Hepatocyte (in vitro differentiated cells): ENCODE measurements at regions not wholly inside any gene's neighbourhood (a gene's known extent, or its start where the extent isn't known, plus 50 kb on each side); places are given as distances from the start of the nearest gene placed in this dataset.

Experiments used
- CTCF ChIP-seq: fragments of 200-600 bp; sonication (generic); IDR thresholded peaks from 2 replicates; pipeline ENCODE4 v1.5.1; 2016; ENCODE audit warnings: antibody characterized with exemption, mild to moderate bottlenecking; ENCODE audit not compliant: poor library complexity
- EZH2 ChIP-seq: fragments of 200-600 bp; sonication (generic); IDR thresholded peaks from 2 replicates; pipeline ENCODE4 v1.6.1; 2016; ENCODE audit warnings: antibody characterized with exemption, mild to moderate bottlenecking, borderline replicate concordance
- EZH2phosphoT487 ChIP-seq: fragments of 200-600 bp; sonication (generic); IDR thresholded peaks from one replicate; pipeline ENCODE4 v1.6.1; 2018; ENCODE audit warnings: antibody characterized with exemption, mild to moderate bottlenecking, low read depth, moderate library complexity; ENCODE audit not compliant: unreplicated experiment, severe bottlenecking

- TF ChIP-seq CTCF (no peak), EZH2 (no peak), EZH2phosphoT487 (no peak)
These were observed 321.5 kb upstream of the RPS23 start for GRCh38 chr5:82599692-82600091.
